HG03460 (cell line): ENCODE measurements at regions not wholly inside any gene's neighbourhood (a gene's known extent, or its start where the extent isn't known, plus 50 kb on each side); places are given as distances from the start of the nearest gene placed in this dataset.

Experiments
- ATAC-seq: cut with Tn5 transposase; IDR thresholded peaks from one replicate; pipeline ENCODE4 v1.9.1; 2021; ENCODE audit not compliant: unreplicated experiment

DNA sequence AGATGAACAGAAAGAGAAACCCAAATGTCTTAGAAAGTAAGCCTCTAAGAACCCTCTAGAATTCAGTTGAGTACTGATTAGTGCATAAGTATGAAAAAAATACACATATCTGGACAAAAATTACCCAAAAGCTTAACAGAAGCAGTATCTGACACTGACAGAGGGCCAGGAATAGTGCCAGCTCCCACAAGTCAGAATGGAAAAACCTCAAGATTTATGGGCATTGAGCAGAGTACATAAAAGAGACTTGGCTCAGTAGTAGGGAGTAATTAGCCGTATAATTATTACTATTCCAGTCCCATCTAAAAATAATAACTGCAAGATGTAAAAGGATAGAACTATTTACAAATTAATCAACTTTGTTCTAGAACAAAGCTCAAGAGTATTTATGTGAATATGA is 834.5 kb downstream of the FAM181B start:
- no peak for ATAC-seq

DNA sequence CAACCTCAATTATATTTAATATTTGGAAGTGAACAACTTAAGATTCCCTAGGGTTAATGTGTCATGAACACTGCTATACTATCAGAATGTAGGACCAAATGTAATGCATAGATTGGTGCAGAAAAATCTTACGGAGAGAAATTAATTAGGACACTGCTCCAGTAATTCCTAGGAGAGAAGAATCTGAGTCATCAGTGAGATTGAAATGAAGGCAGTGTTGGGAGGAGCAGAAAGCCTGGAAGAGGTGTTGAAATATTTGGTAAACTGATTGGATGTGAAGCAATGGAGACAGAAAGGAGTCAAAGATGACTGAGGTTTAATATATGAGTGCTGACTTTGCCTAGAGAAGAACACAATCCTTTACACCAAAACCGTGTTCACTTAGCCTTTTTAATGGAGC is 836.0 kb downstream of the FAM181B start:
- no peak for ATAC-seq

GRCh38 chr11:81895258-81895657 is 838.4 kb downstream of the FAM181B start:
- ATAC-seq: no peak

DNA sequence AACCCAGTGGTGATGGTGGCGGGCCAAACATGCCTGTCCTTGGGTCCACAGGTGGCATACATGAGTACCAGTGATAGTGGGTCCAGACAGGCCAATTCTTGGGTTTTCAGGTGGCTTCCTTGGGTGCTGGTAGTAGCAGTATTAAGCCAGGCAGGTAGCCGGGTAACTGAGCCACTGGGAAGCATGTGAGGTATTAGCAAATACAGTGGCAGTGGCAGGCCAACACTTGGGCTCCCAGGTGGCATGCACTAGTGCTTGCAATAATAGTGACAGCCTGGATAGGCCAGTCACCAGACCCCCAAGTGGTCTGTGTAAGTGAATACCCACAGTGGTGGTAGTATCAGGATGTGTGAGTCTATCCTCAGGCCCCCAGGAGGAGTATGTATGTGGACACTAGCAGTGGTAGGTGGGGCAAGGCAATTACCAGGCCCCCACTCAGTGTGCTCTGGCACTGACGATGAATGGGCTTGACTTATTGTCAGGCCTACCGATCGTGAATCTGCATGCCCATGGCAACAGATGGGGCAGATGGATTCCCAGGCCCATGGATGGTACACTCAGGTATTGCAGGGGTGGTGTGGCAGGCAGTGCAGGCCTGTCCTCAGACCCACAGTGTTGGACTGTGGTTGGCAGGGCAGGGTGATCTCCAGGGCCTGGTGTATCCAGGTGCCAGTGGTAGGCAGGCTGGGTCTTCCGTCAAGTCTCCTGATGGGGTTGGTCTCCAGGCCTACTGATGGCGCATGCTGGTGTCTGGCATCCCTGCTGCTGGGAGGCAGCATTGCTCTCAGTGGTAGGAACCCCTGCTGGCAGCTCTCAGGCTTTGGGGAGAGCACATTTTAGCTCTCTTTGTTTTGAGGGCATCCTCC is 840.7 kb downstream of the FAM181B start:
- ATAC-seq: no peak

- no peak for ATAC-seq
These were observed 845.3 kb downstream of the FAM181B start for GRCh38 chr11:81888391-81888790.

DNA sequence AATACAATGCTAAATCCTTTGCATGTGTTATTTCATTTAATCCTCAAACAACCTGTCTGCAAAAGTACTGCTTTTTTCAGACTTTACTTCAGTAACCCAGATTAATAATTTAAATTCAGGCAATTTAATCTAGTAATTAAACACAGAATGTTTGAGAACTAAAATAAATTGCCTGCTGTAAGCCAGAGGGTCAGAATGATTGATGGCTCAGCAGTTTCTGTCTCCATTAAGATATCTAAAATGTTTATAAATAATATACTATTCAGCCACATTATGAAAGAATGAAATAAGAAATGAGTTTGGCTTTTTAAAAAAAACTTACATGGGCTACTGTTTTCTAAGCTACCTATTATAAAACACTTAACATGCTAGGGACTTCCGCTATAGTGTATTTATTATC is 846.0 kb downstream of the FAM181B start:
- no peak for ATAC-seq

GRCh38 chr11:81886406-81887075 is 847.1 kb downstream of the FAM181B start:
- ATAC-seq: no peak

- ATAC-seq: peak; percentile 46
These were observed 859.0 kb downstream of the FAM181B start for GRCh38 chr11:81874635-81875034.

DNA sequence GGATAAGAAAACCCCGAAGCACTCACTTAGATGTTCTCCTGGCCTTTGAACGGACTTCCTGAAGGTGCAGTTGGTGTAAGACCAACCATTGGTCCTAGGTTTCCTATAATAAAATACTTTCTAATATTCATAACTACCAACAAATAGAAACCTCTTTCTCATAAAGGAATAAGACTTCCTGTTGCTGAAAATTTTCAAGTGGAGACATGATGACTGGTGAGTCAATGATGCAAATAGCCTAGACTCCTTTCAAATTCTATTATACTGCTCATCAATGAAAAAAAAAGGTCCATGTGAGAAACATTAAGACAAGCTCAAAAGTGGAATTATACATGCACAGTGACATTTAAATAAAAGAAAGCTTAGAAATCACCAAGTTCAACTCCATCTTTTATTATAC is 862.8 kb downstream of the FAM181B start:
- no peak for ATAC-seq

GRCh38 chr11:81870066-81870412 is 863.6 kb downstream of the FAM181B start:
- ATAC-seq: peak; percentile 52

GRCh38 chr11:81869351-81870065 is 864.2 kb downstream of the FAM181B start:
- peak; percentile 93 for ATAC-seq

GRCh38 chr11:81866896-81867295 is 866.8 kb downstream of the FAM181B start:
- no peak for ATAC-seq

DNA sequence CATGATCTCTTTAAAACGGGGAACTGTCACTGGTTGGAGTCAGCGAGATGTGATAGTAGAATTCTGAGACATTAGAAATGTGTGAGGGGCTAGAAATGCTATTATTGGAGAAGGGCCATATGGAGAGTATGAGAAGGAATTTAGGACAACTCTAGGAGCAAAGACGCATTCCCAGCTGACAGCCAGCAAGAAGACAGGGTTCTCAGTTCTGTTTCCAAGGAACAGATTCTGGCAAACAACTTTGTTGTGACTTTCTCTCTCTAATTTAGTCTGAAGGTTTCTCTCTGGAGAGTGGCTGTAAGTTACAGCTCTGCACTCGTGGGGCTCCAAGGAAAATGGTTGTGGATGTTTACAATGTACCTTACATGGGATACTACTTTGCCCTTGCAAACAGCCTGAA is 876.3 kb downstream of the FAM181B start:
- no peak for ATAC-seq

DNA sequence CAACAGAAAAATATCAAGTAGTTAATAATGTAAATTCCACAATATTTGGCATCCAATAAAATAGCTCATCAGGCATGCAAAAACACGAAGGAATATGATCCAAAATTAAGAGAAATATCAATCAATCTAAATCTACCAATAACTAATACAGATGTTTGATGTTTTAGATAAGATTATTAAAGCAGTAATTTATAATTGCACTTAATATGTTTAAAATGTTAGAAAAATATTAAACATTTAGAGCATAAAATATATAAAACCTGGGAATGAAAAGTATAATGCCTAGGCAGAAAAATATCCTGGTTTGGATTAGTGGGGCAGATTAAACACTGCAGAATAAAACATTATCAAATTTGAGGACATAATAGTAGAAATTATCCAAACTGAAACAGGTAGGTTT is 879.9 kb downstream of the FAM181B start:
- no peak for ATAC-seq

- ATAC-seq: no peak
These were observed 880.8 kb downstream of the FAM181B start for GRCh38 chr11:81852896-81853295.

GRCh38 chr11:81840380-81840779 is 893.3 kb downstream of the FAM181B start:
- no peak for ATAC-seq

- no peak for ATAC-seq
These were observed 893.7 kb downstream of the FAM181B start for GRCh38 chr11:81839976-81840375.

DNA sequence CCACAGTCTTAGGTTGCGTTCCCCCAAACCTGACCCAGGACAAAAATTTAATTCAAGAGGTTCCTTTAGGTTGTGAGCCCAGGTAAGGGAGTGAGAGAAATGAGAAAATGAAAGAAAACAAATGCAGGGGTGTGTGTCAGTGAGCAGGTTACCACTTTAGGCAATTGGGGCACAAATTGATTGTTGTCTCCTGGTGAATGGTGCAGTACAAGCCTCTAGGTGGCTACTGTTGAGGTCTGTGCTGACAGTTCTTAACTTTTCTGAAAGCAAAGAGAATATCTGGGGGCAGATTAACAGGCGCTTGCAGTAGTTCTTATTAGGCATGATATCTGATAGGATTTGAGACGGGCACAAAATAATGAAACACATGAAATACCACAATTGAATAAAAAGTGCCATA is 894.6 kb downstream of the FAM181B start:
- ATAC-seq: no peak

DNA sequence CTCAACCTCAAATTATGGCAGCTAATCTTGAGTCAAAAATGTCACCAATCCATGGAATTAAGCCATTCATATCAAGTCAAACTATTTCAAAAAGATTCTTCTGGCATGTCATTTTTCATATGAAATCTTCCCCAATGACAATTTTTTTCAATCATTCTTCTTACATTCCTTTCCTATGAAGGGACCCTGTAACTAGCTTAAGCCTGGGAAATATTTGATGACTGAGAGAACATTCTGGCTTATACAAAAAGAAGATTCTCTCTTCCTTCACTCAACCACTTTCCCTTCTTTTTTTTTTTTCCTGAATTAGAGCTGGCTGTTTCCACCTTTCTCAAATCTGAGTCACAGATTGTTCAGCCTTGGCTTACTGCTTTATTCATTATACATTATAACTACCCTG is 903.7 kb downstream of the FAM181B start:
- ATAC-seq: no peak

- no peak for ATAC-seq
These were observed 908.3 kb downstream of the FAM181B start for GRCh38 chr11:81825346-81825745.

DNA sequence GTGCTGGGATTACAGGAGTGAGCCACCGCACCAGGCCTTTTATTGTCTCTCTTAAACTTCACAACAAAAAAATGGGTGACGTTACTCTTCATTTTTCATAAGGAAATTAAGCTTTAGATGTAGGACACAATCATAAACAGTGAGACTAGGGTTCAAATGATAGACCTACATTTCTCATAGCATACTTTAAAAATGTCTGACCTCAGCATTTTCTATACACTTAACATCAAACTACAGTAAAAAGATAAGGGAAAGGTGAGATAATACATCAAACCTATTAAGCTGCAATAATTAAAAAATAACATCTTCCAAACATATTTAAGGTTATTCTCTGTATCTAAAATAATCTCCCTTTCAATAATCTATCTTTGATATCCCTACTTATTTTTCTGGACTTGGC is 914.2 kb downstream of the FAM181B start:
- ATAC-seq: no peak

DNA sequence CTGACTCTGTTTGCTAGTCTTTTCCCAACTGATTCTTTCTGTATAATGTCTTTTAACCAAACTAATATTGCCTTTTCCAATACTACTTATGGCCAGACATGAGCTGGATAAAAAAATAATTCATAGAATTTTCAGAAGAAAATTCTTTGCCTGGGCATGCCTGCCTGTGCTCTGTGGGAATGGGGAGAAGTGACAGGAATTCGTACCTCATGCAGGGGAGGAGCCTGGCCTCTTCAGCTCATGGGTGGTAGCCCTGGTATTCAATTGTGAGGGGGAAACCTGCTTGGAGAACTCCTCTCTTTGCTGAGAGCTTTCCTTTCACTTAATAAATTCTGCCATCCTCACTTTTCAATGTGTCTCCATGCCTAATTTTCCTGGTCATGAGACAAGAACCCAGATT is 928.8 kb downstream of the FAM181B start:
- ATAC-seq: no peak
